Keratinocyte (primary cell): ENCODE measurements at regions not wholly inside any gene's neighbourhood (a gene's known extent, or its start where the extent isn't known, plus 50 kb on each side); places are given as distances from the start of the nearest gene placed in this dataset.

Experiments used
- DNase-seq: peaks from one replicate; pipeline ENCODE4 v3.0.0-alpha.2; 2011; ENCODE audit warnings: low read depth, missing footprints, low spot score
- FAIRE-seq: peaks from 2 replicates; lab custom pipeline; 2011; peaks lifted over from hg19 to GRCh38; lab: Jason Lieb, UNC
- H2AFZ ChIP-seq: 2 replicates; pipeline ENCODE4 v1.6.0; 2012; ENCODE audit warnings: low read length, control low read depth, inconsistent platforms; ENCODE audit not compliant: control insufficient read depth
- H3K27ac ChIP-seq: 2 replicates; pipeline ENCODE4 v1.5.1; 2011; ENCODE audit warnings: low read length; ENCODE audit not compliant: control insufficient read depth, insufficient read depth
- H3K27me3 ChIP-seq: 3 replicates; pipeline ENCODE4 v1.6.0; 2011; ENCODE audit warnings: low read length; ENCODE audit not compliant: control insufficient read depth, insufficient read depth; ENCODE audit errors: extremely low read depth
- H3K36me3 ChIP-seq, 2 experiments: 2 replicates in 1 of 2; 3 replicates in 1 of 2; pipeline ENCODE4 v1.5.1; 2011; ENCODE audit warnings: low read length in 2 of 2, mild to moderate bottlenecking in 1 of 2; ENCODE audit not compliant: control insufficient read depth in 2 of 2, insufficient read depth in 2 of 2; ENCODE audit errors: extremely low read depth in 1 of 2
- H3K4me1 ChIP-seq: 3 replicates; pipeline ENCODE4 v1.5.1; 2011; ENCODE audit warnings: low read length; ENCODE audit not compliant: control insufficient read depth, insufficient read depth; ENCODE audit errors: extremely low read depth
- H3K4me2 ChIP-seq: 3 replicates; pipeline ENCODE4 v1.6.0; 2011; ENCODE audit warnings: low read depth, low read length; ENCODE audit not compliant: control insufficient read depth, insufficient read depth; ENCODE audit errors: extremely low read depth
- H3K4me3 ChIP-seq, 3 experiments: fragments of 200-600 bp in 1 of 3; sonication (generic) in 1 of 3; 2 replicates in 2 of 3; 3 replicates in 1 of 3; pipeline ENCODE4 v1.5.1; 2011 to 2016; ENCODE audit warnings: low read length in 3 of 3, mild to moderate bottlenecking in 3 of 3, control low read depth in 2 of 3, inconsistent platforms in 1 of 3, low read depth in 1 of 3, mixed read lengths in 1 of 3, mixed run types in 1 of 3, moderate library complexity in 1 of 3; ENCODE audit not compliant: control insufficient read depth in 2 of 3, insufficient read depth in 2 of 3; ENCODE audit errors: extremely low read depth in 1 of 3
- H3K79me2 ChIP-seq: 2 replicates; pipeline ENCODE4 v1.6.0; 2012; ENCODE audit warnings: low read length; ENCODE audit not compliant: control insufficient read depth, insufficient read depth
- H3K9ac ChIP-seq: 3 replicates; pipeline ENCODE4 v1.6.0; 2011; ENCODE audit warnings: low read length; ENCODE audit not compliant: control insufficient read depth, insufficient read depth; ENCODE audit errors: extremely low read depth
- H3K9me1 ChIP-seq: 3 replicates; pipeline ENCODE4 v1.6.0; 2011; ENCODE audit warnings: low read length; ENCODE audit not compliant: control insufficient read depth, insufficient read depth; ENCODE audit errors: extremely low read depth
- H3K9me3 ChIP-seq: 2 replicates; pipeline ENCODE4 v1.5.1; 2012; ENCODE audit warnings: low read depth, low read length; ENCODE audit not compliant: control insufficient read depth
- H4K20me1 ChIP-seq: 3 replicates; pipeline ENCODE4 v1.6.0; 2011; ENCODE audit warnings: low read length; ENCODE audit not compliant: control insufficient read depth, insufficient read depth; ENCODE audit errors: extremely low read depth
- CTCF ChIP-seq, 3 experiments: IDR thresholded peaks in 1 of 3; conservative IDR thresholded peaks in 1 of 3; optimal IDR thresholded peaks in 1 of 3; 2 replicates in 2 of 3; 3 replicates in 1 of 3; pipeline versions ENCODE3 to v1.5.1; 2011; ENCODE audit warnings: low read length in 3 of 3, mild to moderate bottlenecking in 3 of 3, moderate library complexity in 2 of 3, control low read depth in 1 of 3, inconsistent platforms in 1 of 3; ENCODE audit not compliant: insufficient read depth in 2 of 3; ENCODE audit errors: extremely low read depth in 1 of 3
- EZH2 ChIP-seq: IDR thresholded peaks from one replicate; pipeline ENCODE4 v1.6.1; 2012; ENCODE audit warnings: inconsistent platforms, mild to moderate bottlenecking, low read length, moderate library complexity
- dilution Hi-C: fragments of 300-500 bp; cut with MboI; formaldehyde crosslinking; loops from one replicate; pipeline ENCODE4 v1.7.0; 2020; ENCODE audit warnings: low sequenced_read_pairs; ENCODE audit not compliant: extremely low pct_ligation_motif_present

DNA sequence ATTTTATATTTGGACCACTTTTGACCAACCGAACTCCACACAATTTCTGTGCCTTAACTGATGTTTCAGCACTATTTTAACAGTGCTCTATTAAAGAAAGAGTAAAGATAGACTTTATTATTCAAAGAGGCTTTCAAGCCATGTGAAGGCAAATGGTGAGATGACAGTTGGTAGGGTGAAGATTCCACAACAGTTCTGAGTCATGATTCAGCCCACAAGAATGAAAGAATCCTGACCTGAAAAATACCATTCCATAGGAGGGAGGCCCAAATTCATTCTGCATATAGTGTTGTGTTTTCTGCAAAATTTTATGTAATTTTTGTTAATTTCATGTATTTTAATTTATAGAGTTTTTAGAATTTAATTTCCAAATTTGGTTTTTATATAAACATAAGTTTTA lies 135.6 kb upstream of the STAC start:
- Histone ChIP-seq H3K36me3 (no peaks in the 10 kb centered on the region), H3K27me3 (no peaks in the 10 kb centered on the region), H3K4me3 (no peak overlapping the region), H4K20me1 (no peaks in the 10 kb centered on the region), H3K9ac (no peak overlapping the region), H3K9me1 (no peaks in the 10 kb centered on the region), H3K9me3 (no peaks in the 10 kb centered on the region), H3K4me1 (no peaks in the 10 kb centered on the region), H3K4me2 (no peak overlapping the region), H3K27ac (no peak overlapping the region), H2AFZ (no peak overlapping the region), H3K79me2 (no peaks in the 10 kb centered on the region)
- TF ChIP-seq EZH2 (no peak), CTCF (optimal IDR thresholded peaks at IDR 0.05 in 1 of 3, IDR thresholded peaks at IDR 0.05 in 1 of 3, conservative IDR thresholded peaks at IDR 0.05 in 1 of 3; ENCODE audit: extremely low read depth in 1 of 3, insufficient read depth in 2 of 3, low read length in 3 of 3) (no peak)
- no peak for FAIRE-seq
- DNase-seq = no peak
- dilution Hi-C loops = no loop called here

DNA sequence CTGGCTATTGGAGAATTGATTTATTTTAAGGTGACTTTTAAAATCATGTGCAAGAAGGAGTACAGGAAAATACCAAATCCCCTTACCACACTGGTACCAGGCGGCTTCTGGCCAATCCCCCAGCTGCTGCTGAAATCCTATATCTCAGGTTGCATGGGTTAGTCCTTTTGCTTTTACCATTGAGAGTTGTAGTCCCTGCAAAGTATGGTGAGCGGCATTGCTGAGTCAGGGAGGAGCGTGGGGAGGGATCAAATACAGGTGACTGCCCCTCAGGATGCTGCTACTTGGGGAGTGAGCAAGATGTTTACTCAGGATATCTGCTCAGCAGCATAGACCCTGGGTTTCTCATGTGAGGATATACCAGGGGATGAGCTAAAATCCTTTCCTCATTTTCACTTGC lies 131.9 kb upstream of the STAC start:
- Histone ChIP-seq H3K9ac (no peak overlapping the region), H3K79me2 (no peaks in the 10 kb centered on the region), H4K20me1 (no peaks in the 10 kb centered on the region), H3K27me3 (no peaks in the 10 kb centered on the region), H3K9me3 (no peaks in the 10 kb centered on the region), H3K27ac (no peak overlapping the region), H3K4me1 (no peaks in the 10 kb centered on the region), H3K4me3 (no peak overlapping the region), H3K36me3 (no peaks in the 10 kb centered on the region), H3K9me1 (no peaks in the 10 kb centered on the region), H3K4me2 (no peak overlapping the region), H2AFZ (no peak overlapping the region)
- dilution Hi-C loops = no loop called here
- DNase-seq (no peak), FAIRE-seq (no peak)
- TF ChIP-seq CTCF (optimal IDR thresholded peaks at IDR 0.05 in 1 of 3, IDR thresholded peaks at IDR 0.05 in 1 of 3, conservative IDR thresholded peaks at IDR 0.05 in 1 of 3; ENCODE audit: extremely low read depth in 1 of 3, insufficient read depth in 2 of 3, low read length in 3 of 3) (no peak), EZH2 (no peak)
